ENCODE measurements at regions not wholly inside any gene's neighbourhood (a gene's known extent, or its start where the extent isn't known, plus 50 kb on each side); places are given as distances from the start of the nearest gene placed in this dataset.

GRCh38 chr4:3382251-3382650 is 59.5 kb upstream of the HGFAC start:
- H3K4me3 ChIP-seq (ENCODE audit: low read depth, low read length) = no peak overlapping the region
- no peak for DNase-seq (ENCODE audit: low read depth)
- no peak for TF ChIP-seq CTCF (IDR thresholded peaks at IDR 0.05; ENCODE audit: low read depth, low read length, missing control alignments)

GRCh38 chr4:3384391-3384770 is 57.4 kb upstream of the HGFAC start:
- no peak for TF ChIP-seq CTCF (IDR thresholded peaks at IDR 0.05; ENCODE audit: low read depth, low read length, missing control alignments)
- DNase-seq (ENCODE audit: low read depth) = no peak
- no peak overlapping the region for H3K4me3 ChIP-seq (ENCODE audit: low read depth, low read length)

- no peak overlapping the region for H3K4me3 ChIP-seq (ENCODE audit: low read depth, low read length)
- DNase-seq (ENCODE audit: low read depth) = no peak
Measured at GRCh38 chr4:3384771-3385710, 56.7 kb upstream of the HGFAC start.

GRCh38 chr4:3385711-3386420 is 55.9 kb upstream of the HGFAC start:
- no peak overlapping the region for H3K4me3 ChIP-seq (ENCODE audit: low read depth, low read length)
- no peak for DNase-seq (ENCODE audit: low read depth)
- no peak for TF ChIP-seq CTCF (IDR thresholded peaks at IDR 0.05; ENCODE audit: low read depth, low read length, missing control alignments)

More at GRCh38 chr4:3384771-3385710, 56.7 kb upstream of the HGFAC start:
- TF ChIP-seq CTCF (IDR thresholded peaks at IDR 0.05; ENCODE audit: low read depth, low read length, missing control alignments) = no peak

GRCh38 chr4:3386526-3386925 is 55.2 kb upstream of the HGFAC start:
- DNase-seq (ENCODE audit: low read depth) = no peak
- no peak overlapping the region for H3K4me3 ChIP-seq (ENCODE audit: low read depth, low read length)
- no peak for TF ChIP-seq CTCF (IDR thresholded peaks at IDR 0.05; ENCODE audit: low read depth, low read length, missing control alignments)

DNA sequence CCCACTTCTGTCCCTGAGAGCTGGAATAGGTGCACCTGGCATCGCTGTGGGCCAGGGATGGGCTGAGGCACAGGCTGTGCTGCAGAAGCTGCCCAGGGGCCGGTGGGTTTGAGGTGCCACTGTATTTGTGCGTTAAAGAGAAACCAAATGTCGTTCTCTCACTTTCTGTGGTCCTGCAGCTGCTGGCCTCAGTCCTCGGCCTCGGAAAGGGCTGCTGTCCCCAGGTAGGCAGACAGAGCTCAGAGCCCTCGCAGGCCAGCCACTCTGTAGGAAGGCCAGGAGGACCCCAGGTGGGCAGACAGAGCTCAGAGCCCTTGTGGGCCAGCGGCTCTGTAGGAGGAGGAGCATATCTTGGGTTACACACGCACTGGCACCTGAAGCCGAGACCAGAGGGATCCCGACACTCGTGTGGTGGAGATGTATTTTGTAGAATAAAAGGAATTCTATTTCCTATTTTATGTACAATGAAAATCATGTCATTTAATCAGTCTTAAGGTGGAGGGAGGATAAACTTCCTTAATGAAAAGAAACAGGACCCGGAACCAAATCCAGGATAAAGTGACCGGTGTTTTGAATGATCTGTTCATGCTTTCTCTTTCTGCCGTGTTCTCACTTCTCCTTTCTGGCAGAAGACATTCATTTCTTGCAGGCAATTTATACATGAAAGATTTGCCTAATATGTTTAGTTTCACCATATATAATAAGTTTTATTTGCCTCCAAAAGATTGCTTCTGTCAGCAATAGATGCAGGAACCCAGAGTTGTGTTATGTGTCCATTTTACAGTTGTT is 54.4 kb upstream of the HGFAC start:
- TF ChIP-seq CTCF (IDR thresholded peaks at IDR 0.05; ENCODE audit: low read depth, low read length, missing control alignments) = no peak
- H3K4me3 ChIP-seq (ENCODE audit: low read depth, low read length) = peak overlapping the region; percentile 46
- DNase-seq (ENCODE audit: low read depth) = peak; percentile 26
